Mammary epithelial cell (primary cell): ENCODE measurements at regions not wholly inside any gene's neighbourhood (a gene's known extent, or its start where the extent isn't known, plus 50 kb on each side); places are given as distances from the start of the nearest gene placed in this dataset.

Experiments
- EZH2 ChIP-seq: IDR thresholded peaks from 2 replicates; pipeline ENCODE4 v1.6.1; 2012; ENCODE audit warnings: low read length, inconsistent platforms, borderline replicate concordance
- TF ChIP-seq, protein P1 (sequence below), 2 donors: IDR thresholded peaks in 1 of 2; conservative IDR thresholded peaks in 1 of 2; 2 replicates each; pipeline ENCODE4 v1.5.1; 2011 to 2012; ENCODE audit warnings: inconsistent platforms in 2 of 2, low read length in 2 of 2, mild to moderate bottlenecking in 2 of 2, control low read depth in 1 of 2, low read depth in 1 of 2; ENCODE audit not compliant: insufficient read depth in 1 of 2; ENCODE audit errors: extremely low read depth in 1 of 2

GRCh38 chr3:79960594-79960993, 192.8 kb upstream of the ROBO1 start:
- TF ChIP-seq, protein P1, sequence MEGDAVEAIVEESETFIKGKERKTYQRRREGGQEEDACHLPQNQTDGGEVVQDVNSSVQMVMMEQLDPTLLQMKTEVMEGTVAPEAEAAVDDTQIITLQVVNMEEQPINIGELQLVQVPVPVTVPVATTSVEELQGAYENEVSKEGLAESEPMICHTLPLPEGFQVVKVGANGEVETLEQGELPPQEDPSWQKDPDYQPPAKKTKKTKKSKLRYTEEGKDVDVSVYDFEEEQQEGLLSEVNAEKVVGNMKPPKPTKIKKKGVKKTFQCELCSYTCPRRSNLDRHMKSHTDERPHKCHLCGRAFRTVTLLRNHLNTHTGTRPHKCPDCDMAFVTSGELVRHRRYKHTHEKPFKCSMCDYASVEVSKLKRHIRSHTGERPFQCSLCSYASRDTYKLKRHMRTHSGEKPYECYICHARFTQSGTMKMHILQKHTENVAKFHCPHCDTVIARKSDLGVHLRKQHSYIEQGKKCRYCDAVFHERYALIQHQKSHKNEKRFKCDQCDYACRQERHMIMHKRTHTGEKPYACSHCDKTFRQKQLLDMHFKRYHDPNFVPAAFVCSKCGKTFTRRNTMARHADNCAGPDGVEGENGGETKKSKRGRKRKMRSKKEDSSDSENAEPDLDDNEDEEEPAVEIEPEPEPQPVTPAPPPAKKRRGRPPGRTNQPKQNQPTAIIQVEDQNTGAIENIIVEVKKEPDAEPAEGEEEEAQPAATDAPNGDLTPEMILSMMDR (conservative IDR thresholded peaks at IDR 0.05 in 1 of 2, IDR thresholded peaks at IDR 0.05 in 1 of 2; ENCODE audit: extremely low read depth in 1 of 2, insufficient read depth in 1 of 2, low read depth in 1 of 2, low read length in 2 of 2): no peak
- TF ChIP-seq EZH2: no peak
